ENCODE measurements at regions not wholly inside any gene's neighbourhood (a gene's known extent, or its start where the extent isn't known, plus 50 kb on each side); places are given as distances from the start of the nearest gene placed in this dataset.

DNA sequence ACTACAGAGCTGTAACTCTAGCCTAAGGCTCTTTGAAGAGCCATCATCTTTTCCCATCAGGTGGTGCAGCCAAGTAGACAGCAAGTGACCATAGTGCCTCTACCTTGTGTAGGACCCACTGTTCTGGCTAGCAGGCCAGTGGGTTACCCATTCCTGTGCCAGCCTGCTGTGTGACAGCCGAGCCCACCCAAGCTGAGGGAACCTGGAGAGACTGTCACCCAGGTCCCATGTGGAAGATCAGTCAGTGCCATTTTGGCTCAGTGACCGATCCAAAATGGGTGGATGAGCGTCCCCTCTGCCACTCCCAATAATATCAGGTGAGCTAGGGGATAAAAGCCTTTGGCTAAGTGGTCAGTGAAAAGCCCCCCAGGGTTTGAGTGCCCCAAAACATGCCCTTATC, 417.9 kb downstream of the MATN1 start:
- H3K27ac ChIP-seq: no peak overlapping the region
- no peak for DNase-seq (ENCODE audit: low spot score)
- CTCF ChIA-PET: no interaction called here
- TF ChIP-seq CTCF (conservative IDR thresholded peaks at IDR 0.05; ENCODE audit: low read depth): no peak
- POLR2A ChIA-PET (ENCODE audit: low non-redundant PET): interaction anchor here (0.6 kb wide), 1 partner anchor 1452 kb away, joined by 4 read pairs; no protein-coding TSS in a partner anchor

DNA sequence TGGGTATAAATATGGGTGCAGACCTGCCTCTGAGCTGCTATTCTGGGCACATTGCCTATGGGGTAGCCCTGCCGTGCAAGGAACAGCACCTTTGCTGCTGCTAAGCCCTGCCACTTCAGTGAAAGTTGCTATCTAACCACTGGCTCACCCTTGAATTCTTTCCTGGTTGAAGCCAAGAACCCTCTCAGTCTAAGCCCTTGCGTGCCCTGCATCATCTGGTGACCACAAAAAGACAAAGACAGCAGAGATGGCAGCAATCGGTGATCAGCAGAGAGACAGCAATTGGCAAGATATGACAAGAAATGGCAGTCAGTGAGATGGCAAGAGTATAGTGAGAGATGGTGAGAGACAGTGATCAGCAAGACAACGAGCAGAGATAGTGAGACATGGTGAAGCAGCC, 418.3 kb downstream of the MATN1 start:
- DNase-seq (ENCODE audit: low spot score): no peak
- no peak overlapping the region for H3K27ac ChIP-seq
- CTCF ChIA-PET: no interaction called here
- POLR2A ChIA-PET (ENCODE audit: low non-redundant PET): interaction anchor here (0.6 kb wide), 1 partner anchor 1452 kb away, joined by 4 read pairs; no protein-coding TSS in a partner anchor
- TF ChIP-seq CTCF (conservative IDR thresholded peaks at IDR 0.05; ENCODE audit: low read depth): no peak

DNA sequence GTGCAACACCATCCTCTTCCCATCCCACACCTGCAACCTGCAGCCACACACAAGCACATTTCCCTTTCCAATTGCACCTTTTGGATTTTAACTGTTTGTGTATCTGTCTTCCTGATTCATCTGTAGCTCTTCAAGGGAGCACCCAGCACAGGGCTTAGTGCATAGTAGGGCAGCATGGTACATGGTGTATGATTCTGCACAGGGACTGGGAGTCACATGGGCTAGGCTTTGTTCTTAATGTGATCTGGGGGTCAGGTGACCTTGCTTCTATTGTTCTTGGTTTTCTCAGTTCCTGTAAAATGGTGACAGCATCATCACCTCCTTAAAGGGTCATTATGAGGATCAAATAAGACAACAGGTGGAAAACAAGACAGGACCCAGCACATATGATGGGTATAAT, 419.3 kb downstream of the MATN1 start:
- ChIA-PET POLR2A (ENCODE audit: low non-redundant PET) (no interaction called here), CTCF (no interaction called here)
- DNase-seq (ENCODE audit: low spot score): no peak
- no peak overlapping the region for H3K27ac ChIP-seq
- no peak for TF ChIP-seq CTCF (conservative IDR thresholded peaks at IDR 0.05; ENCODE audit: low read depth)

DNA sequence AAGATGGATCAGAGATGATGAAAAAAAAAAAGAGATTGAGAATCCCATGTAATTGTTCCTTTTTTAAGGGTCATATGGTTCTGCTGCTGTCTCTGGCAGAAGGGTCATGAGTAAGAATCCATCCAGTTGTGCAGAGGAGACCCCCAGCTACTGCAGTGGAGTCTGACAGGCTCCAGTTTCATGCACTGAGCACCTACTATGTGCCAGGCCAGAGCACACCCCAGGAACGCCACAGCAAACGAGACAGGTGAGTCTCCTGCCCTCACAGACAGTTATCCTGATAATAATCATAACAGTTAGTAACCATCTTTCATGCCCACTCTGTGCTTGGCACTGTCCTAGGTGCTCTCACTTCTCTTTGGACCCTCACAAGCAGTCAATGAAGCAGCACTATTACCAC, 420.0 kb downstream of the MATN1 start:
- no peak overlapping the region for H3K27ac ChIP-seq
- ChIA-PET CTCF (no interaction called here), POLR2A (ENCODE audit: low non-redundant PET) (no interaction called here)
- no peak for DNase-seq (ENCODE audit: low spot score)
- TF ChIP-seq CTCF (conservative IDR thresholded peaks at IDR 0.05; ENCODE audit: low read depth): no peak

DNA sequence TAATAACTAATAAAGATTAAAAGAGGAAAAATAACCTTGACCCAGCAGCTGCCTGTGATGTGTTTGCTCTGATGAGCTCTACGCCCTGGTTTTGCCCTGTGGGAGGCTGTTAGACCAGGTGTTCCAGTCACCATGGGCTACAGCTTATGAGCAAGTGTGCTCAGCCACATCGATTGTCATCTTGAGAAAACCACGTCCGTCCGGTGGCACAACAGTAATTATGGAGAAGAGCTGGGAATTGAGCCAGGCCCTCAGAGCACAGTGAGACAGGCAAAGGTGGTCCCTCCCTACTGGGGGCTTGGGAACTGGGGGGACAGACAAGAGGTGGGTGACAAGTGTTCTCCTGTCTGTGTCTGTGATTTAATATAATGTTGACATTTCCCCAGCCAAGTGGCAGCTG, 420.5 kb downstream of the MATN1 start:
- POLR2A ChIA-PET (ENCODE audit: low non-redundant PET): no interaction called here
- TF ChIP-seq CTCF (conservative IDR thresholded peaks at IDR 0.05; ENCODE audit: low read depth): no peak
- CTCF ChIA-PET: interaction anchor here (0.6 to 0.7 kb wide), 2 partner anchors 9 to 388 kb away, joined by 3 read pairs; no protein-coding TSS in a partner anchor
- no peak overlapping the region for H3K27ac ChIP-seq
- no peak for DNase-seq (ENCODE audit: low spot score)

DNA sequence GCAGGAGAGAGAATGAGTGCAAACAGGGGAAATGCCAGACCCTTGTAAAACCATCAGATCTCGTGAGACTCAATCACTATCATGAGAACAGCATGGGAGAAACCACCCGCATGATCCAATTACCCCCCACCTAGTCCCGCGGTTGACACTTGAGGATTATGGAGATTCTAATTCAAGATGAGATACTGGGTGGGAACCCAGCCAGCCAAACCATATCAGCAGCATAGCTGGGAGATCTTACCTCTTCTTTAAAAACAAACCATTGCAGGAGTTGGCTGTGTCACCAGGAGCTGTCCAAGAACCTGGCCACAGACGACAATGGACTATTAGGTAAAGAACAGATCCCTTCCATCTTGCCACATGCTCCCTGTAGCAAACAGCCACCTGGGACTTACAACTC, 422.7 kb downstream of the MATN1 start:
- DNase-seq (ENCODE audit: low spot score): no peak
- ChIA-PET CTCF (no interaction called here), POLR2A (ENCODE audit: low non-redundant PET) (no interaction called here)
- no peak for TF ChIP-seq CTCF (conservative IDR thresholded peaks at IDR 0.05; ENCODE audit: low read depth)
- no peak overlapping the region for H3K27ac ChIP-seq

DNA sequence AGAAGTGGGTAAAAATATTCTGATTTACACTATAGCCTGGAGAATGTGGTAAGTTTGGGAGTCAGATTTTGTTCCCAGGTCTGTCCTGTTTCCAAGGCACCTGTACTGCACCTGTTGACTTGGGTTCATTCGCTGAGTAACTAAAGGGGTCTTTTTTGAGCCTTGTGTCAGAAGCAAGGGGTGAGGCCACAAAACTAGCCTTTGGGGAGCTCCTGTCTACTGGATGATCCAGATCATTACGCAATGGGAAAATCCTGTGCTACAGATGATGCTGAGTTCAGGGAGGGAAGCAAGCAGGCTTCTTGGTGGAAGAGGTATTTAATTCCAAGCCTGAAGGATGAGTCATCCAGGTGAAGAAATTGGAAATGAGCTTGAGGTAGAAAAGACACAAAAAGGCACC, 424.0 kb downstream of the MATN1 start:
- POLR2A ChIA-PET (ENCODE audit: low non-redundant PET): no interaction called here

More for the DNA sequence above, 424.0 kb downstream of the MATN1 start:
- DNase-seq (ENCODE audit: low spot score): peak; percentile 27
- no peak for TF ChIP-seq CTCF (conservative IDR thresholded peaks at IDR 0.05; ENCODE audit: low read depth)
- no peak overlapping the region for H3K27ac ChIP-seq
- CTCF ChIA-PET: no interaction called here

All from RWPE1 (cell line).